Activated CD8-positive, alpha-beta T cell treated with anti-CD3 and anti-CD28 coated beads, Interleukin-2, amount 10 ng/mL, durations not matched to agents 7 days and 5 days (primary cell): ENCODE measurements at regions not wholly inside any gene's neighbourhood (a gene's known extent, or its start where the extent isn't known, plus 50 kb on each side); places are given as distances from the start of the nearest gene placed in this dataset.
"Not testable (repeated sequence)": the region's sequence is repeated elsewhere in the genome, so short reads cannot be mapped to it uniquely, and the experiment has no call there.

Experiments
- ATAC-seq: fragments of 150-1000 bp; cut with Tn5 transposase; one replicate; pipeline ENCODE4 v1.10.0; 2021; ENCODE audit warnings: moderate library complexity
- CTCF ChIA-PET: fragments of 350-600 bp; sonication (Branson Sonifier 250); formaldehyde crosslinking; loops from one replicate; lab custom pipeline; 2021; ENCODE audit warnings: antibody characterized with exemption; lab: Charles Lee
- POLR2A ChIA-PET: fragments of 350-600 bp; sonication (Branson Sonifier 250); formaldehyde crosslinking; loops from one replicate; lab custom pipeline; 2021; ENCODE audit warnings: antibody characterized with exemption; lab: Charles Lee
- DNase-seq: peaks from one replicate; pipeline ENCODE4 v3.0.0-alpha.2; 2020
- H3K27ac Mint-ChIP-seq: one replicate; pipeline ENCODE4 v1.8.0; 2021; ENCODE audit warnings: mild to moderate bottlenecking, mixed read lengths
- H3K27me3 Mint-ChIP-seq: one replicate; pipeline ENCODE4 v1.8.0; 2021; ENCODE audit warnings: low read depth, mixed read lengths
- H3K36me3 Mint-ChIP-seq: one replicate; pipeline ENCODE4 v1.8.0; 2021; ENCODE audit warnings: low read depth, mixed read lengths
- H3K4me1 Mint-ChIP-seq: one replicate; pipeline ENCODE4 v1.8.0; 2021; ENCODE audit warnings: low read depth, mixed read lengths
- H3K4me3 Mint-ChIP-seq: one replicate; pipeline ENCODE4 v1.8.0; 2021; ENCODE audit warnings: mild to moderate bottlenecking, mixed read lengths
- H3K9me3 Mint-ChIP-seq: one replicate; pipeline ENCODE4 v1.8.0; 2022; ENCODE audit warnings: mixed read lengths; ENCODE audit not compliant: insufficient read depth

- ATAC-seq (no peak), DNase-seq (no peak)
- Mint-ChIP-seq H3K36me3 (no peaks in the 10 kb centered on the region), H3K4me3 (no peak overlapping the region), H3K4me1 (no peaks in the 10 kb centered on the region), H3K9me3 (no peaks in the 10 kb centered on the region), H3K27ac (peak overlapping the region; percentile 34), H3K27me3 (peaks cover 5% of the 10 kb centered on the region)
- POLR2A ChIA-PET: no interaction called here
- CTCF ChIA-PET: no interaction called here
Observed at GRCh38 chr10:78436706-78437406, 403.2 kb downstream of the RPS24 start.

GRCh38 chr10:78437407-78437768 lies 403.7 kb downstream of the RPS24 start:
- DNase-seq (no peak), ATAC-seq (no peak)
- Mint-ChIP-seq H3K27ac (no peak overlapping the region), H3K4me1 (no peaks in the 10 kb centered on the region), H3K27me3 (peaks cover under 1% of the 10 kb centered on the region), H3K9me3 (no peaks in the 10 kb centered on the region), H3K36me3 (no peaks in the 10 kb centered on the region), H3K4me3 (no peak overlapping the region)
- CTCF ChIA-PET: no interaction called here
- POLR2A ChIA-PET: no interaction called here

GRCh38 chr10:78437998-78438906 lies 404.6 kb downstream of the RPS24 start:
- H3K4me1 Mint-ChIP-seq: peaks cover 2% of the 10 kb centered on the region
- H3K36me3 Mint-ChIP-seq: no peaks in the 10 kb centered on the region
- H3K27me3 Mint-ChIP-seq: no peaks in the 10 kb centered on the region
- DNase-seq (peak; percentile 28), ATAC-seq (peak; percentile 49)
- no peaks in the 10 kb centered on the region for H3K9me3 Mint-ChIP-seq
- ChIA-PET POLR2A (interaction anchor here (0.6 kb wide), 1 partner anchor 66 kb away, joined by 3 read pairs; no protein-coding TSS in a partner anchor), CTCF (interaction anchor here (1.0 kb wide), 1 partner anchor 136 kb away, joined by 5 read pairs; no protein-coding TSS in a partner anchor)
- no peak overlapping the region for H3K27ac Mint-ChIP-seq
- no peak overlapping the region for H3K4me3 Mint-ChIP-seq

GRCh38 chr10:78438907-78439809 lies 405.5 kb downstream of the RPS24 start:
- ChIA-PET POLR2A (no interaction called here), CTCF (interaction anchor here (1.0 kb wide), 1 partner anchor 137 kb away, joined by 5 read pairs; no protein-coding TSS in a partner anchor)
- Mint-ChIP-seq H3K4me1 (peaks cover 2% of the 10 kb centered on the region), H3K36me3 (no peaks in the 10 kb centered on the region), H3K9me3 (no peaks in the 10 kb centered on the region), H3K27me3 (no peaks in the 10 kb centered on the region), H3K27ac (no peak overlapping the region), H3K4me3 (no peak overlapping the region)
- no peak for ATAC-seq
- DNase-seq: no peak

GRCh38 chr10:78441010-78441409 lies 407.3 kb downstream of the RPS24 start:
- ChIA-PET CTCF (no interaction called here), POLR2A (no interaction called here)
- DNase-seq (no peak), ATAC-seq (no peak)
- H3K36me3 Mint-ChIP-seq: no peaks in the 10 kb centered on the region
- peaks cover 2% of the 10 kb centered on the region for H3K4me1 Mint-ChIP-seq
- H3K9me3 Mint-ChIP-seq: no peaks in the 10 kb centered on the region
- no peaks in the 10 kb centered on the region for H3K27me3 Mint-ChIP-seq
- no peak overlapping the region for H3K27ac Mint-ChIP-seq
- H3K4me3 Mint-ChIP-seq: no peak overlapping the region

- ChIA-PET CTCF (no interaction called here), POLR2A (no interaction called here)
- Mint-ChIP-seq H3K27me3 (no peaks in the 10 kb centered on the region), H3K27ac (no peak overlapping the region), H3K36me3 (no peaks in the 10 kb centered on the region), H3K4me1 (peaks cover 2% of the 10 kb centered on the region), H3K4me3 (no peak overlapping the region), H3K9me3 (no peaks in the 10 kb centered on the region)
- no peak for ATAC-seq
- DNase-seq: no peak
Observed at GRCh38 chr10:78441694-78442093, 408.0 kb downstream of the RPS24 start.

- Mint-ChIP-seq H3K27me3 (no peaks in the 10 kb centered on the region), H3K27ac (no peak overlapping the region), H3K36me3 (no peaks in the 10 kb centered on the region), H3K4me3 (no peak overlapping the region), H3K4me1 (peaks cover 2% of the 10 kb centered on the region), H3K9me3 (no peaks in the 10 kb centered on the region)
- no peak for DNase-seq
- POLR2A ChIA-PET: no interaction called here
- CTCF ChIA-PET: no interaction called here
- no peak for ATAC-seq
Observed at GRCh38 chr10:78442836-78443550, 409.3 kb downstream of the RPS24 start.

- H3K27me3 Mint-ChIP-seq: no peaks in the 10 kb centered on the region
- no peak for DNase-seq
- no peak overlapping the region for H3K27ac Mint-ChIP-seq
- no peak for ATAC-seq
- no peaks in the 10 kb centered on the region for H3K36me3 Mint-ChIP-seq
- POLR2A ChIA-PET: no interaction called here
- H3K4me1 Mint-ChIP-seq: peaks cover 2% of the 10 kb centered on the region
- H3K4me3 Mint-ChIP-seq: no peak overlapping the region
- CTCF ChIA-PET: no interaction called here
- no peaks in the 10 kb centered on the region for H3K9me3 Mint-ChIP-seq
Observed at GRCh38 chr10:78443900-78444571, 410.4 kb downstream of the RPS24 start.

- H3K4me3 Mint-ChIP-seq, H3K27me3 Mint-ChIP-seq, DNase-seq, POLR2A ChIA-PET, H3K27ac Mint-ChIP-seq, CTCF ChIA-PET, H3K4me1 Mint-ChIP-seq, H3K9me3 Mint-ChIP-seq, H3K36me3 Mint-ChIP-seq, ATAC-seq: not testable (repeated sequence)
Observed at GRCh38 chr10:78444741-78445140, 411.1 kb downstream of the RPS24 start.

- H3K4me1 Mint-ChIP-seq: peaks cover 2% of the 10 kb centered on the region
- POLR2A ChIA-PET: no interaction called here
- H3K27me3 Mint-ChIP-seq: no peaks in the 10 kb centered on the region
- ATAC-seq (no peak), DNase-seq (no peak)
- H3K36me3 Mint-ChIP-seq: no peaks in the 10 kb centered on the region
- no peak overlapping the region for H3K27ac Mint-ChIP-seq
- CTCF ChIA-PET: no interaction called here
- H3K4me3 Mint-ChIP-seq: no peak overlapping the region
- H3K9me3 Mint-ChIP-seq: no peaks in the 10 kb centered on the region
Observed at GRCh38 chr10:78445308-78445707, 411.6 kb downstream of the RPS24 start.

- DNase-seq: no peak
- ATAC-seq: no peak
- Mint-ChIP-seq H3K4me1 (no peaks in the 10 kb centered on the region), H3K36me3 (no peaks in the 10 kb centered on the region), H3K27me3 (no peaks in the 10 kb centered on the region), H3K9me3 (no peaks in the 10 kb centered on the region), H3K27ac (no peak overlapping the region), H3K4me3 (no peak overlapping the region)
- CTCF ChIA-PET: interaction anchor here (1.3 kb wide), 1 partner anchor 401 kb away, joined by 4 read pairs; no protein-coding TSS in a partner anchor
- POLR2A ChIA-PET: no interaction called here
Observed at GRCh38 chr10:78448470-78448869, 414.8 kb downstream of the RPS24 start.
